OCI-LY3 (cell line): ENCODE measurements at regions not wholly inside any gene's neighbourhood (a gene's known extent, or its start where the extent isn't known, plus 50 kb on each side); places are given as distances from the start of the nearest gene placed in this dataset.

ENCODE experiments used
- H2AFZ ChIP-seq: fragments of 200-600, 300-600 bp; shearing (Covaris generic); 2 replicates; pipeline ENCODE4 v1.6.0; 2014; ENCODE audit warnings: antibody characterized with exemption, low read depth, low read length
- H3K27ac ChIP-seq: fragments of 200-600, 300-600 bp; sonication (generic); 2 replicates; pipeline ENCODE4 v1.5.1; 2014; ENCODE audit warnings: mild to moderate bottlenecking, low read length, moderate library complexity, mixed read lengths
- H3K27me3 ChIP-seq: fragments of 200-600, 300-600 bp; sonication (generic); 2 replicates; pipeline ENCODE4 v1.6.1; 2014; ENCODE audit warnings: low read depth, low read length, mixed read lengths
- H3K36me3 ChIP-seq: fragments of 200-600, 300-600 bp; sonication (generic); replicated peaks from 2 replicates; pipeline ENCODE3; 2014; ENCODE audit warnings: low read depth, low read length, mixed read lengths
- H3K4me1 ChIP-seq: fragments of 300-600, 200-600 bp; sonication (generic); 2 replicates; pipeline ENCODE4 v1.6.1; 2014; ENCODE audit warnings: low read length, mixed read lengths
- H3K4me2 ChIP-seq: fragments of 200-600, 300-600 bp; sonication (generic); 2 replicates; pipeline ENCODE4 v1.6.1; 2014; ENCODE audit warnings: low read length, mixed read lengths
- H3K4me3 ChIP-seq: fragments of 300-600, 200-600 bp; sonication (generic); 2 replicates; pipeline ENCODE4 v1.5.1; 2014; ENCODE audit warnings: antibody characterized with exemption, mild to moderate bottlenecking, low read length, moderate library complexity
- H3K79me2 ChIP-seq: fragments of 300-600, 200-600 bp; shearing (Covaris generic); 2 replicates; pipeline ENCODE4 v1.6.1; 2014; ENCODE audit warnings: mild to moderate bottlenecking, low read length, mixed read lengths
- H3K9ac ChIP-seq: fragments of 300-600, 200-600 bp; shearing (Covaris generic); 2 replicates; pipeline ENCODE4 v1.6.0; 2014; ENCODE audit warnings: mild to moderate bottlenecking, low read length, moderate library complexity
- H3K9me3 ChIP-seq: fragments of 200-600, 300-600 bp; shearing (Covaris generic); 2 replicates; pipeline ENCODE4 v1.6.1; 2014; ENCODE audit warnings: low read length, mixed read lengths; ENCODE audit not compliant: insufficient read depth
- H4K20me1 ChIP-seq: fragments of 200-600, 300-600 bp; sonication (generic); 2 replicates; pipeline ENCODE4 v1.6.1; 2016; ENCODE audit warnings: low read length, mixed read lengths; ENCODE audit not compliant: insufficient read depth
- EZH2phosphoT487 ChIP-seq: fragments of 200-600 bp; shearing (Covaris generic); IDR thresholded peaks from 2 replicates; pipeline ENCODE4 v1.6.1; 2018; ENCODE audit warnings: antibody characterized with exemption, mixed run types, low read depth
- TF ChIP-seq, protein P1 (sequence below): fragments of 200-600, 300-600 bp; sonication (generic); IDR thresholded peaks from 2 replicates; pipeline ENCODE4 v1.5.1; 2014; ENCODE audit warnings: antibody characterized with exemption, low read length, low read depth

DNA sequence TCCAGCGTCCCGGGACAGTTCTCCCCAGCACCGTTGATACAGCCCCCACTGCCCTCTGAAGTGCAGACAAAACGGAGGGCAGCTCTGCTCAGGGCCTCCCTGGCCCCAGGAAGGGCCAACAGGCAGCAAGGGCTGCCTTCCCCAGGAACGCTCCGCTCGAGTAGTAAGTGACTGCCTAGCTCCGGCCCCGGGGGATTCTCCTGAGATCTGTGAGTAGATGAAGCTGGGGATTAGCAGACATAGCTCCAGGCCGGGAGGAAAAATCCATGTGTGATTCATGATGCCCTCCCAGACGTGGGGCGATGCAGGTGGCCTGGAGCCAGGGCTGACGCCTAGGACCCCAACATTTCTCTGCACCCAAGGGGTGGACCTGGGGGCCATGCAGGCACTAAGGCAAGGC, 85.3 kb downstream of the ENGASE start:
- no peak overlapping the region for H2AFZ ChIP-seq
- no peaks in the 10 kb centered on the region for H3K9me3 ChIP-seq
- H3K27me3 ChIP-seq: peaks cover 3% of the 10 kb centered on the region; the same call in 1 of the 2 replicates
- H3K4me1 ChIP-seq: no peaks in the 10 kb centered on the region
- no peak for TF ChIP-seq EZH2phosphoT487
- TF ChIP-seq, protein P1, sequence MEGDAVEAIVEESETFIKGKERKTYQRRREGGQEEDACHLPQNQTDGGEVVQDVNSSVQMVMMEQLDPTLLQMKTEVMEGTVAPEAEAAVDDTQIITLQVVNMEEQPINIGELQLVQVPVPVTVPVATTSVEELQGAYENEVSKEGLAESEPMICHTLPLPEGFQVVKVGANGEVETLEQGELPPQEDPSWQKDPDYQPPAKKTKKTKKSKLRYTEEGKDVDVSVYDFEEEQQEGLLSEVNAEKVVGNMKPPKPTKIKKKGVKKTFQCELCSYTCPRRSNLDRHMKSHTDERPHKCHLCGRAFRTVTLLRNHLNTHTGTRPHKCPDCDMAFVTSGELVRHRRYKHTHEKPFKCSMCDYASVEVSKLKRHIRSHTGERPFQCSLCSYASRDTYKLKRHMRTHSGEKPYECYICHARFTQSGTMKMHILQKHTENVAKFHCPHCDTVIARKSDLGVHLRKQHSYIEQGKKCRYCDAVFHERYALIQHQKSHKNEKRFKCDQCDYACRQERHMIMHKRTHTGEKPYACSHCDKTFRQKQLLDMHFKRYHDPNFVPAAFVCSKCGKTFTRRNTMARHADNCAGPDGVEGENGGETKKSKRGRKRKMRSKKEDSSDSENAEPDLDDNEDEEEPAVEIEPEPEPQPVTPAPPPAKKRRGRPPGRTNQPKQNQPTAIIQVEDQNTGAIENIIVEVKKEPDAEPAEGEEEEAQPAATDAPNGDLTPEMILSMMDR: no peak
- H3K4me2 ChIP-seq: no peak overlapping the region
- no peaks in the 10 kb centered on the region for H4K20me1 ChIP-seq
- no peaks in the 10 kb centered on the region for H3K79me2 ChIP-seq
- no peak overlapping the region for H3K27ac ChIP-seq
- H3K4me3 ChIP-seq: no peak overlapping the region
- no peak overlapping the region for H3K9ac ChIP-seq
- no peaks in the 10 kb centered on the region for H3K36me3 ChIP-seq

DNA sequence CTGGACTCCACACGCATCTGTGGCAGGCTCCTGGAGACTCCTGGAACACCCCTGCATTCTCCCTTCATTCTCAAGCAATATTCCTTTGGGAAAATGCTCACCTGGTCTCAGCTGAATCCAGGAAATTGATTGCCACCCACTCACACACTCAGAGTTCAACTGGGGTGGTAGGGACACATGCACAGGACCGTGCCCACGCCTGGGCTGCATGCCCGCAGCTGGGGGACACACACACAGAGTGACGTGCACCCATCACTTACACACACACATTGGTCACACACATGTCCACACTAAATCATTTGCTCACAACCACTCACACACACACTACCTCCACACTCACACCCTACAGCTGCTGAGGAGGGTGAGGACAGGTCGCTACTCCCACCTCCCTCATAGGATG, 84.8 kb downstream of the ENGASE start:
- no peak overlapping the region for H3K4me3 ChIP-seq
- H3K4me1 ChIP-seq: no peaks in the 10 kb centered on the region
- no peak overlapping the region for H3K9ac ChIP-seq
- no peak overlapping the region for H2AFZ ChIP-seq
- no peaks in the 10 kb centered on the region for H3K36me3 ChIP-seq
- no peaks in the 10 kb centered on the region for H3K9me3 ChIP-seq
- H3K79me2 ChIP-seq: no peaks in the 10 kb centered on the region
- H3K4me2 ChIP-seq: no peak overlapping the region
- no peaks in the 10 kb centered on the region for H4K20me1 ChIP-seq
- H3K27me3 ChIP-seq: peaks cover 3% of the 10 kb centered on the region; the same call in 1 of the 2 replicates
- TF ChIP-seq, protein P1: no peak
- no peak for TF ChIP-seq EZH2phosphoT487
- no peak overlapping the region for H3K27ac ChIP-seq

GRCh38 chr17:79156463-79157095, 82.0 kb downstream of the ENGASE start:
- Histone ChIP-seq H3K9me3 (no peaks in the 10 kb centered on the region), H3K4me3 (no peak overlapping the region), H3K9ac (no peak overlapping the region), H3K4me1 (no peaks in the 10 kb centered on the region), H2AFZ (no peak overlapping the region), H3K27me3 (peaks cover 3% of the 10 kb centered on the region; the same call in 1 of the 2 replicates), H3K79me2 (no peaks in the 10 kb centered on the region), H3K36me3 (no peaks in the 10 kb centered on the region), H3K27ac (no peak overlapping the region), H3K4me2 (no peak overlapping the region), H4K20me1 (no peaks in the 10 kb centered on the region)
- no peak for TF ChIP-seq EZH2phosphoT487
- TF ChIP-seq, protein P1: no peak

GRCh38 chr17:79155701-79156100, 81.1 kb downstream of the ENGASE start:
- Histone ChIP-seq H3K36me3 (no peaks in the 10 kb centered on the region), H3K9me3 (no peaks in the 10 kb centered on the region), H3K79me2 (no peaks in the 10 kb centered on the region), H3K9ac (no peak overlapping the region), H2AFZ (no peak overlapping the region), H3K27ac (no peak overlapping the region), H3K27me3 (peaks cover 3% of the 10 kb centered on the region; the same call in 1 of the 2 replicates), H3K4me3 (no peak overlapping the region), H4K20me1 (no peaks in the 10 kb centered on the region), H3K4me1 (no peaks in the 10 kb centered on the region), H3K4me2 (no peak overlapping the region)
- no peak for TF ChIP-seq EZH2phosphoT487
- TF ChIP-seq, protein P1: no peak
